Hematopoietic multipotent progenitor cell (in vitro differentiated cells): ENCODE measurements at regions not wholly inside any gene's neighbourhood (a gene's known extent, or its start where the extent isn't known, plus 50 kb on each side); places are given as distances from the start of the nearest gene placed in this dataset.

ENCODE experiments used
- DNase-seq, 3 donors: peaks; one replicate each; pipeline ENCODE4 v3.0.0-alpha.2; 2011 to 2015; ENCODE audit warnings: low read depth in 2 of 3, low spot score in 2 of 3

DNA sequence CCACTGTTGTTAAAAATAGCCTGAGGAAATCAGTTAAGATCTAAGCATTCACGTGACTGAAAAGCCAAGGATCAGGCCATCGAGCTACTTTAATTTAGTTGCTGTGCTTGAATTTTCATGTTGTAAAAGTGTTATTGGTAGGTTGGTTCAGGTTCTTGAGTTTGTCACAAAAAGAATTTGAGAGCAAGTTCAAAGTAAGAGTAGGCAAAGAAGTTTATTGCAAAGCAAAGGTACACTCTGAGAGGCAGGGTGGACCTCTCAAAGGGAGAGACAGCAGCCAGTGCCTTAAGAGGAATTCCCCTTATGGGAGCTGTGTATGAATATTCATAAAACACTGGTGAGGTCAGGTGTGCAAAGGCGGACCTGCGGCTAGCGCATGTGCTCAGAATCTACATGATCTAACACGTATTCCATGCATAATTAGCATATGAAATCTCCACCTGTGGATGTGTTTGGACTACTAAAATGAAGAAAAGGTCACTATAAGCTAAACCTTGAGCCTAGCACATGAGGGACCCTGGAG lies 236.5 kb downstream of the NDUFA10 start:
- DNase-seq, result no peak

DNA sequence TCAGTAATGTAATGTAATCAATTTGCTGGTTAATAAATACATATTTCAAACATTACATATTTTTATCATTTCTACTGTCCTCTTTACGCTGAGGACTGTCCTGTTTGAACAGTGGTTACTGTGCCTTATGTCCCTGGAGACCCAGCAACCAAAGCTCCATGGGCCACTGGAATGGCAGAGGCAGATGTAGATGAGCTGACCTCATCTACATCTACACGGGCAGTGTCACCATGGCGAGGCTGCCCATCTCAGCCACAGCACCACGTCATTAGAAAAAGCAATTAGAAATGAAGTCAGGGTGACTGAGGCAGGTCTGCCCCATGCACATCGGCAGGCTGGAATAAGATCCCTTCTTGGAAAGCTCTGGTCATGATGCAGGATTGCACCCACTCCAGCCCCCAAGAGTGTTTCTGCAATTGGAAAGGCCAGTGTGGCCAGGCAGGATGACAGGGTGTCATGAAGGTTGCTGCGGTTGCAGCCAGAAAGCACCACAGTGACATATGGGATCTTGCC lies 237.5 kb downstream of the NDUFA10 start:
- no peak for DNase-seq

DNA sequence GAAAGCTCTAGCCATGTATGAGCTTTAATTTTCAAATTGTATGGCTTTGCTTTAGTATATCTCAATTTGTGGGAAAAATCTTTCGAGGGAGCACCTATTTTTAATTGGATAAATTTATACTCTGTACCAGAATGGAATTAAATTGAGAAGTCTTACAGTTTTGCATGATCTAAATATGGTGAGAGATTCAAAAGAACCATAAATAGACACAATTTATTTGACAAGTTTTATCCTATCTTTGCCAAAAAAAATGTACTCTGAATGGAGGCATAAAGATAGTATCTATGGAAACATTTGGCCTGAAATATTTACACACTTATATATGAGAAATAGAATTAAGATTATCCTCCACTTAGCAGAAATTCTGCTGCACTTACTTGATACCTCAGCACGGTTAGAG lies 238.4 kb downstream of the NDUFA10 start:
- no peak for DNase-seq

DNA sequence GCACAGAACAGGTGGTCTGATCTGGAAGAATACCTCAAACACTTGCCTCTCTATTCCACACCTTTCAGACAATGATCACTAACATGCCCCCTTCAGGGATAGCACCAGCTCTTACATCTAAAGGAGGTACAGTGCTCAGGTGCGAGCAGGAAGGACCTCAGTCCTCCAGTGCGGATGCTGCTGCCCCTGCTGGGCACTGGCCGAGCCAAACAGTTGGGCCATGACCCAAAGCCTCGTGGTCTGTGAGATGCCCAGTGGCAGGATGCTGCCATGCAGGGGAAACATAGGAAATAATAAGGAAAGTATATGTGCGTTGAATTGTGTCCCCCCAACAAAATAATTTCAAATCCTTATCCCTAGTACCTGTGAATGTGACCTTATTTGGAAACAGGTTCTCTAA lies 243.7 kb downstream of the NDUFA10 start:
- no peak for DNase-seq

DNA sequence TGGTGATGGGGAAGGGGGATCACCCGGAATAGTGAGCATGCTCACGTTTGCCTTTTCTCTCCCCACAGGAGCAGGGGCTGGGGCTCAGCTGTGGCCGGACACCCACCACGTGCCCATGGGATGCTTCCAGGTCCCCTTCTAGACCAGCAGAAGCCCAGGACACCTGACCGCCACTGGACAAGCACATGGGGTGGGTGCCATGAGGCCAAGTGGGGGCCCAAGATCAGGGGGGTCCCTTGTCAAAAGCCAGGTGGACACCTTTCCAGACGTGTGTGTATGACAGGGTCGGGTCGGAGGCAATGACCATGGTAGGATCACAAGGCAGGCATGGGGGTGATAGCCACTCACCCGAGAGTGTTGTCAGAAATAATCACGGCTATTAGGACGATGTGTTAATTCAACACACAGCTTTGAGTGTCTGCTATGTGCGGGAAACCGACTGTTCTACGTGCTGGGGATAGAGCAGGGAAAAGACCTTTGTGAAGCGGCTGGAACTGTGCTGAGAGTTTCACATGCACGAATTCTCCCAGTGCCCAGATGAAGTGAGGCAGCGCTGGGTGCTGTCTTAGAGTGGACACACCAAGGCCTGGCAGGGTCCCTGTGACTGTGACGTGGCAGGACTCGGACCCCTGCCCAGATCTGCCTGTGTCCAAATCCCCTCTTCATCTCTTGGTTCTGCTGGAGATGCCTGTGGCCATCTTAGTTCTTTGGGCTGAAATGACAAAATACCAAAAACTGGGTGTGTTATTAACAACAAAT lies 244.7 kb downstream of the NDUFA10 start:
- DNase-seq, result no peak

DNA sequence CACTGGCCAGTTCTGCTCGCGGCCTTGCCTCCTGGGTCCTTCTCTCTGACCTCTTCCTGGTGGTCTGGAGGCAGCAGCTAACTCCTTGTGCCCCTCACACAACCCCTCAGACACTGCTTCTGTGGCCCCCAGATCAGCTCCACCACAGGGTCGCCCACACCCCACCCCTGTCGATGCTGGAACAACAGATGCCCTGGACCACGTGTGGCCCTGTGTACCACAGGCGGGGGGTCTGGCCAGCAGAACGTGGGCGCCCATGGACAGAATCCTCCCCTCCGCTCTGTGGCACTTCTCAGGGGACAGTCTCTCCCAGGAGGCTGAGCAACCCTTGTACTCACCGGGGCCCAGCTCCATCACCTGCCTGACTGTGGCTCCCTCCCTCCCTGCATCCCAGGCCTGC lies 245.6 kb downstream of the NDUFA10 start:
- no peak for DNase-seq

DNA sequence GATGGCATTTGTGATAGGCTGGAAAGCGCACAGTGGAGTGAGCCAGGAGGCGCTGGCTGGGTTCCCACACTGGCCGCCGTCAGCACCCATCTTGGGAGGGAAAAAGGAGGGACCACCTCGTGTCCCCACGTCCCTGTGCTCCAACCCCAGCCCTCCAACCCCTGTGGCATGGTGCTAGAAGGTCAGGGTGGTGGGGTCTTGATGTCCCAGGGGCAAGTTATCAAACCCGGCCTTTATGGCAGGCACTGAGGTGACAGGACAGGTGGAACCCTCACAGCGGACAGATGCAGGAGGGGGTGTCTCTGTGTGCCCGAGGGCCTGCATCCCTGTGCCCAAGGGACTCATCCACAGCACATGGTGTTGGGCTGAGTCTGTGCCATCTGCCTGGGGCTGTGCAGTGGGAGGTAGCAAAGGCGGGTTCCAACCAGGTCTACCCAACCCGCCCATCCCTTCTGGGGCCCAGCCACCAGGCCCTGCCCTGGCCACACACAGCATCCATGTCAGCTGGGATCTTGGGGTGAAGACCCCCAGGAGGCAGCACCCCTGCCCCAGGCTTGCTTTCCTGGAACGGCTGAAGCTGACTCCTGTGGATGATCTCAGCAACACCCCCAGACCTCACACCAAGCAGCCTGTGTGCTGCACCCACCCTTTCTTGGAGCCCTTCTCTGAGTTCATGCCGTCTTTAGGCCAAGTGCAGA lies 246.1 kb downstream of the NDUFA10 start:
- no peak for DNase-seq

DNA sequence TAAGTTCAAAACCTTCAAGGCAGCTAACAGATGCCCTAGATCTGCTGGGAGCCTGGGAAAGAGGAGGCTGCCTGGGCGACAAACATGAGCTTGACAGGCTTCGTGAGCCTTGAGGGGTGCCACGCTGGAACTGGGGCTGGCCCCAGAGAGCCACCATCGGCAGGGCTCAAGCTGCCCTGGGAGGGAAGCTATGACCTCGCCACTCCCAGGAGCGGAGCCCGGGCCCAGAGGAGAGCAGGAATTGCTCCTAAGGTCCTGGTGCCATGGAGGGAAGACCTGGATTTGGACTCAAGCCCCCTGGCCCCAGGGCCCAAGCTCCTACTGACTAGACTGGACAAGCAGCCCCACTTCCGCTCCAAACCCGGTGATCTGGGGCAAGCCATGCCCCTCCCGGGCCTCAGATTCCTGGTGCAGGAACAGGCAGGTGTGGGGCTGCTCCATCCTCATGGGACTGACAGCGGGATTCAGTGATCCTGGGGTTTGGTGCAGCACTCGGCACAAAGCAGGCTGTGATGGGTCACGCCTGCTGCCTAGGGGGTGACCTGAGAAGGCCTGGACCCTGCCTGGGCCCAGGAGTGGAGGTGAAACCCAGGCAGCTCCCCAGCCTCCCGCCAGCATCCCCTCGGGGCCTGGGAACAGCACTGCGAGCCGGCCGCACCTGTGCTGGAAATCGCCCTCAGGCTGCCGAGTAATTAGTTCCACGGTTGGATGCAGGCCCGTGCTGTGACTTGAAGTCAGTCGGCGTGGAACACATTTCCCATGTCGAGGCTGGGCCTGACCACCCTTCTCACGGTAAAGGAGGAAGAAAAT lies 246.9 kb downstream of the NDUFA10 start:
- DNase-seq, result no peak

DNA sequence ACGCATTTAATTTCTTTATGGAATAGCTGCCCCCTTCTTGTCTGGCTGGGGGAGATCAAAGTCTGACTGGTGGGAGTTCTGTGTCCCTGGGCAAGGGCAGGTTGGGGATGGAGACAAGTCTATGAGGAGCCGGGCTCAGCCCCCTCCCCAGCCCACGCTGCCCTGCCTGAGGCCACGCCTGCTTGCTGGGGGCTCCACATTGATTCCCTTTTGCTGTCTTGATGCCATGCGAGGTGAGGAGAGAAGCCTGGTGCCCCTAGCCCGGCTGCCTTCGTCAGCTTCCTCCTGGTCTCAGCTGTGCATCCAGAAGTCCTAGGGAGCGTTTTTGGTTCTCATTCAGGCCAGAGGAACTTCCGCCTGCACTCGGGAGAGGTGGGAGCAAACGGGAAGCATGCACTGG lies 247.9 kb downstream of the NDUFA10 start:
- no peak for DNase-seq

DNA sequence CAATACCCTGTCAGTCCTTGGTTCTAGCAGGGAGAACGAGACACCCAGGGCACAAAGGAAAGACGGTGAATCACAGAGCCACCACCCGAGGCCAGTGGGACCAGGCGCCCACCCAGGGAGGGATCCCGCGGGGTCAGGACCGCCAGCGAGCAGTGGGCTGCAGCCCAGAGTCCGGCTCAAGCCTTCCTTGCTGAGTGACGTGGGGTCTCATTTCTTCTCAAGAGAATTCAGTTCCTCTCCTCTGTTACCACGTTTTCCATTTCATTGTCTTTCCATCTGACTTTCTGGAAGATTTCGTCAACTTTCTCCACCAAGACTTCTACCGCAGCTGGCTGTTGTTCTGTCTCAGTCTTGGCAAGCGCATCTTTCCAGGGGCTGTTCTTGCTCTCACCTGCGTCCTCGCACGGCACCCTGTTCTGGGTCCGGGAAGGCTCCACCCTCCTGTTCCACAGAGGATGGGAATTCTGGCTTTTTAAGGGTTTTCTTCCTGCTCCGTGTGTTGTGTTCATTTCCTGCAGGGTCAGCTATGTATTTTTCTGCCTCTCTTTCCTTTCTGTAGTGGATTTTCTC lies 248.6 kb downstream of the NDUFA10 start:
- DNase-seq, result no peak

DNA sequence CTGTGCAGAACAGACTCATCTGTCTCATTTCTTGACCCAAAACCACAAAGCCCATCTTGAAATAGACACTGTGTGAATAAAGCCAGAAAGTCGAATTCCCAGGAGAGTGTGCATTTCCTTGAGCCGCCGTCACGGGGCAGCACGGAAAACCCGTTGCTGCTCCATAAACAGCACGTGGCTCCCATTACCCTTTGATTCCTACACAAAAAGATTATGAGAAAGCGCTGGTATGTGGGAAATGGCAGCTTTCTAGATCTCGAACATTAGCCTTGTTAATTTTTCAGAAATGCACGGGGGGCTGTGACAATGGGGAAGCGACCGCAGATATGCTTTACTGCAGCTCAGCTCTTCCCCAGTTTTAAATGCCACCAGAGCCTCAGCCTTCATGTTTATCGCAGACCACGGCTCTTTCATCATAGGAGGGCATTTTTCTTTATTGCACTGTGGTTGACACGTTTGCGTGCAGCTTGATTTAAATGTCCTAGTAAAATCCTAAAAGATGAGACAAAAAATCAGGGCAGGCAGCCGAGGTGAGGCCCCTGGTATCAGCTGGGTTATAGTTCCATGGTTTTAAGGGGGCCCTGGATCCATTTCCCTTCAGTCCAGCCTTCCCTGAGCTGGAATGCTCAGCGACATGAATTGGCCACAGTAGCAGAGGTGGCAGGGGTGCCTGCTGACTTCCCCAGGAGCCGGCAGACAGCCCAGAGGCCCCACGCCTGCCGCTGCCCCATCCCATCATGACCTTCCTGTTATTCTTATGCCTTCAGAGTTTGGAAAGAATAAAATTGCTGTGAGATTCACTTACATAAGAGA lies 249.3 kb downstream of the NDUFA10 start:
- DNase-seq, result no peak

DNA sequence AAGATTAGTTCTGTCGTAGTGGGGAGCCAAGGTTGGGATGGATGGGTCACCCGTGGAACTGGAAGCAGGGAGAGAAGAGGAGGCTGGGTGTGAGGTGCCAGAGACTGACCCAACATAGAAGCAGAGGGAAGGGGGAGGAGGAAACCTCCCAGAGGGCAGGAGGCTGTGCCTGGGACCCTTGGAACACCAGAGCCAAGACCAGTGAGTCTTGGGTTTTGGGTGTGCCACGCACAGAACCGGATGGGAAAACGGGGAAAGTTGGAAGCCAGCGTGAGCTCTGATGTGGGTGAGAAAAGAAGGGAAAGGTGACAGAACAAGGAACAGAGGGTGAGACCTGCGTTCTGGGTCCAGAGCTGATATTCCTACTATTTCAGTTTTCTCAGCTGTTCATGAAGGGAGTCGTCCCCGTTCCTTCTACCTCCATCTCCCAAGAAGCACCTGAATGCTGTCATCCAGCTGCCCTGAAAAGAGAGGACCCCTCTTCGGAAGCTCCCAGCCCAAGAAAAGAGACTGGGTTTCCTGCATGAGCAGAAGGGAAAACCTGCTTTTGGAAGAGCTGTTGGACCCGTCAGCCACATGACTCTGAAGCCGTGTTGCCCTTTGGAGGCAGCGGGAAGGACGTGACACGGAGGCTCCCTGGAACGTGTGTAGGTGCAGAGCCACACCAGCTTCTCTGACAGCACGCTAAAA lies 250.1 kb downstream of the NDUFA10 start:
- DNase-seq, result no peak

DNA sequence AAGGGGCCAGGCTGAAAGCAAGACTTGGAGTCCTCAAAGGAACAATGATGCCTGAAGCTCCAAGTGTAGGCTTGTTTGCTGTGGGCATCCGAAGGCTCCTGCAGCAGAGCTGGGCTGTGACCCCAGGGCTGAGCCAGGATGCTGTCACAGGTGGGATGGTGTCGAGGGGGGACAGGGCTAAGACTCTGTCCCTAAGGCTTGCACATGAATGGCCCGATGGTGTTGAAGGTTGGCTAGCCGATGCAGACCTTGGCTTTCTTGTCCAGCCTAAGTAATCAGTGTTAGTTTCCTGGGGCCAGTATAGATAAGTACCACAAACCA lies 251.0 kb downstream of the NDUFA10 start:
- DNase-seq, result no peak

DNA sequence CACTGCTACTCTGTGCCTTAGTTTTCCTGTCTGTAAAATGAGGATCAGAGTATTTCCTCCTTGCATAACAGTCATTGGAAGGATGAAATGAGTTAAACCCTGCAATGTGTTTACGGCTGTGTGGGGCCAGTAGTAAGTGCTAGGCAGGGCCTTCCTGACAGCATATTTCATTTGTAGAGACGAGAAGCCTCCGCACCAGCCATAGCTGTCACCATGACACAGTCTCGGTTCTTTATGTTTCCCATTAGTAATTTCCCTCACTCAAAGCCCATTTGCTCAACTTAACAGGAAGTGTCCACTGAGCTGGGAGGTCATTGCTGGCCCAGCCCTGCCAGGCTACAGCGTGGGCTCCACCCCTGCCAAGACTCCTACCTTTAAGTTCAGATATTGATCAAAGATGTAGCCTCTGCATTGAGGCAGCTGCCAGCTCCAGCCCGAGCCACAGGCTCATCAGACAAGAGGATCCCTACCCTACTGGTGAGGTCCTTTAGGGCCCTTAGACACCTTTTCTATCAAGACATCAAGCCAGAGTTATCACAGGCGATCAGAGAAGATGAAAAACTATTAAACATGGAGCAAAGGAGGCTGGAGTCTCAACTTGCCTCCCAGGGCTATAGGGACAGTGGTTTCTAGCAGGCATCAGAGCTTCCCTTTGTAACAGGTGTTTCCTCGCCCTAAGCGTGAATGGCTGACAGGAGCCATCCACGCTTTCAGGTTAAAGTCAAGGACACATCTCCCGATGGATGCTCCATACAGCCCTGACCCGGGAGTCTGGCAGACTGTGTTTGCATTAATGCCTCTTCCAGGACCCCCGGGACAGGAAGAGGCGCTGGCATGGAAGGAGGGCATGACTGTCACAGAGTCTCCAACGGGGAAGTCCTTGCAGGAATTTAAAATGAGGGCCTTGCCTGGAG lies 251.7 kb downstream of the NDUFA10 start:
- DNase-seq, result no peak

DNA sequence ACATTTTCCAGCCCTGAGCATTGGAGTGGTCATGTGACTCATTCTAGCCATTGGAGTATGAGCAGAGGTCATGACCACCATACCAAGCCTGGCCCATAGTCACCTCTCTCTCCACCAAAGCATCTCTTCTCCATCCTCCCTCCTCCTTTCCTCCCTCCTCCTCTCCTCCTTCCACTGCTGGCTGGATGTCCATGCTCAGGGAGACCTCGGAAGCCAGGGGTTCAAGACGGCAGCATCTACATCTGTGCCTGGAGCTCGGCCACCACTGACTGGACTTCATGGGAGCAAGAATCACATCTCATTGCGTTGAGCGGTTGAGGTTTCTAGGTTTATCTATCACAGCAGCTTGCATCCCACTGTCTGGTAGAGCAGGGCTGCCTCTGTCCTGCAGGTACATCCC lies 252.4 kb downstream of the NDUFA10 start:
- DNase-seq, result no peak

DNA sequence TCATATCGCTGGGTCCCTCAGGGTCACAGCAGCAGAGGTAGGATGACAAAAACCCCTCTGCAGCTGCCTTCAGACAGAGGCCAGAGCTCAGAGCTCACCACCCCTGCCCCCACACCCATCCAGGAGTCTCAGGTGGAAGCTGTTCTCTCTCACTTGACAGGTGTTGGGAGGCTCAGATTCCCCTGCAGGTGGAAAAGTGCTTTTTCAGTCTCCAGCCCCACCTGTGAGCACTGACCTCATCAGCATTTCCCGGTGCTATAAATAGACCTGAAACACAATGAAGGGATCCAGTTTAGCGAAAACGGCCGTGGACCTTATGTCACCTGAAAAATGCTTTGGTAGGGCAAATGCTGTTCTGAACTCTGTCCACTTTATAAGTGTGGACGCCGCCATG lies 254.9 kb downstream of the NDUFA10 start:
- no peak for DNase-seq

DNA sequence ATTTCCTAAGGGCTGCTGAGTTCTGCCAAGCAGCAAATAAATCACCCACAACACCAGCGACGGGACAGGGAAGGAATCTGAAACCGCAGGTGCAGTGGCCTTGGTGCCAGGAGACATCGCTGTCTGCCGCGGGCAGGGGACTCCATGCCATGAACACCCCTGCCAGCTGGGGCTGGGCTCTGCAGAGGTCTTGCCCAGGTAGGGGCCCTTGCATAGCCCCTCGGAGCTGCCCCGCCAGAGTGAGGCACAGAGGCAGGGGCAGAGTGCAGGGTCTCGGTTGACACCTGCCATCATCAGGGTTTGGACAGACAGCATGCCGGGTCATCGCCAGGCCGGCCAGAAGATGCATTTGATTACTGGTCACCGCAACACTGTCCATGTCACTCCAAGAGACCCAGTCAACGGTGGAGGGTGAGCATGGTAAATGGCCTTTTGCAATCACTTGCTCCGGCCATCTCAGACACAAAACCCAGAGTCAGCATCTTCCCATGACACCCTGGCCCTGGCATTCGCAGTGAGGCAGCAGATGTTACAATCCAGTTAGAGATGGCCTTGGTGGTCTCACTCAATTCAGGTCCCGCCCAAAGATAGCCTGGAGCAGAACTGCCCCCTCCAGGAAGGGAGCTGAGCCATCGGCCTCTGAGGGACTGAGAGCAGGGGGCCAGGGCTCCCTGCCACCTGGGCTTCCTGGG lies 255.4 kb downstream of the NDUFA10 start:
- DNase-seq, result peak in 1 of 3 donors; percentile 81
